CD14-positive monocyte (primary cell): ENCODE measurements at regions not wholly inside any gene's neighbourhood (a gene's known extent, or its start where the extent isn't known, plus 50 kb on each side); places are given as distances from the start of the nearest gene placed in this dataset.

Source experiments
- DNase-seq, 3 donors: peaks; one replicate each; pipeline ENCODE4 v3.0.0-alpha.2; 2011 to 2022
- H2AFZ ChIP-seq: 2 replicates; pipeline ENCODE4 v1.6.0; 2012; ENCODE audit warnings: mild to moderate bottlenecking, low read depth, low read length, inconsistent platforms; ENCODE audit not compliant: insufficient read depth, poor library complexity, severe bottlenecking
- H3K27ac ChIP-seq, 2 donors: 1 replicate in 1 of 2; 2 replicates in 1 of 2; pipeline ENCODE4 v1.5.1; 2012 to 2013; ENCODE audit warnings: low read length in 2 of 2, control low read depth in 1 of 2, inconsistent platforms in 1 of 2, low read depth in 1 of 2, mild to moderate bottlenecking in 1 of 2
- H3K27me3 ChIP-seq, 2 donors: one replicate each; pipeline versions ENCODE4 v1.6.0 to v1.6.1; 2011 to 2013; ENCODE audit warnings: low read length in 2 of 2; ENCODE audit not compliant: control insufficient read depth in 2 of 2, insufficient read depth in 2 of 2
- H3K36me3 ChIP-seq, 2 donors: replicated peaks in 1 of 2; 1 replicate in 1 of 2; 2 replicates in 1 of 2; pipeline versions ENCODE4 v1.5.1 to v1.6.1; 2012 to 2013; ENCODE audit warnings: low read length in 2 of 2, control low read depth in 1 of 2, inconsistent platforms in 1 of 2, mild to moderate bottlenecking in 1 of 2; ENCODE audit not compliant: insufficient read depth in 2 of 2, control insufficient read depth in 1 of 2
- H3K4me1 ChIP-seq, 2 donors: 1 replicate in 1 of 2; 2 replicates in 1 of 2; pipeline versions ENCODE4 v1.5.1 to v1.6.1; 2012 to 2013; ENCODE audit warnings: low read length in 2 of 2, control low read depth in 1 of 2, inconsistent platforms in 1 of 2, mild to moderate bottlenecking in 1 of 2, moderate library complexity in 1 of 2; ENCODE audit not compliant: insufficient read depth in 2 of 2, control insufficient read depth in 1 of 2
- H3K4me2 ChIP-seq: replicated peaks from 2 replicates; pipeline ENCODE3; 2012; ENCODE audit warnings: low read length, moderate library complexity, mild to moderate bottlenecking; ENCODE audit not compliant: poor library complexity, severe bottlenecking; ENCODE audit errors: extremely low read depth
- H3K4me3 ChIP-seq, 3 experiments: fragments of 200-600 bp in 1 of 3; sonication (generic) in 1 of 3; replicated peaks in 1 of 3; 1 replicate in 2 of 3; 2 replicates in 1 of 3; pipeline ENCODE4 v1.5.1; 2011 to 2013; ENCODE audit warnings: low read length in 3 of 3, mild to moderate bottlenecking in 3 of 3, control low read depth in 2 of 3, low read depth in 2 of 3, inconsistent platforms in 1 of 3, moderate library complexity in 1 of 3
- H3K79me2 ChIP-seq: 2 replicates; pipeline ENCODE4 v1.6.0; 2012; ENCODE audit warnings: mild to moderate bottlenecking, control low read depth, inconsistent platforms, low read length, moderate library complexity; ENCODE audit not compliant: insufficient read depth
- H3K9ac ChIP-seq: 2 replicates; pipeline ENCODE4 v1.6.0; 2017; ENCODE audit warnings: low read length, mild to moderate bottlenecking; ENCODE audit not compliant: insufficient read depth, poor library complexity, severe bottlenecking
- H3K9me3 ChIP-seq, 2 donors: replicated peaks in 1 of 2; 1 replicate in 1 of 2; 2 replicates in 1 of 2; pipeline versions ENCODE4 v1.5.1 to v1.6.1; 2012 to 2013; ENCODE audit warnings: low read length in 2 of 2, control low read depth in 1 of 2; ENCODE audit not compliant: control insufficient read depth in 1 of 2, insufficient read depth in 1 of 2
- H4K20me1 ChIP-seq: 2 replicates; pipeline ENCODE4 v1.6.0; 2012; ENCODE audit warnings: mild to moderate bottlenecking, low read length, control low read depth, moderate library complexity; ENCODE audit not compliant: insufficient read depth
- H3K27ac Mint-ChIP-seq, 7 donors: one replicate each; pipeline ENCODE4 v1.8.0; 2020; ENCODE audit warnings: mild to moderate bottlenecking in 7 of 7, mixed read lengths in 7 of 7, moderate library complexity in 6 of 7, inconsistent platforms in 2 of 7
- H3K27me3 Mint-ChIP-seq, 3 donors: one replicate each; pipeline ENCODE4 v1.8.0; 2021 to 2022; ENCODE audit warnings: low read depth in 3 of 3, mild to moderate bottlenecking in 3 of 3, mixed read lengths in 3 of 3, moderate library complexity in 3 of 3, inconsistent platforms in 1 of 3
- H3K36me3 Mint-ChIP-seq, 2 donors: one replicate each; pipeline ENCODE4 v1.8.0; 2020; ENCODE audit warnings: mixed read lengths in 2 of 2, inconsistent platforms in 1 of 2, mild to moderate bottlenecking in 1 of 2
- H3K4me1 Mint-ChIP-seq: one replicate; pipeline ENCODE4 v1.8.0; 2020; ENCODE audit warnings: mild to moderate bottlenecking, mixed read lengths
- H3K4me3 Mint-ChIP-seq, 2 donors: one replicate each; pipeline ENCODE4 v1.8.0; 2020; ENCODE audit warnings: mild to moderate bottlenecking in 2 of 2, mixed read lengths in 2 of 2, moderate library complexity in 1 of 2
- H3K9me3 Mint-ChIP-seq, 7 donors: one replicate each; pipeline ENCODE4 v1.8.0; 2020 to 2022; ENCODE audit warnings: mixed read lengths in 7 of 7, mild to moderate bottlenecking in 6 of 7, moderate library complexity in 6 of 7, inconsistent platforms in 2 of 7
- CTCF ChIP-seq: fragments of 200-600 bp; IDR thresholded peaks from one replicate; pipeline ENCODE4 v1.8.0; 2022; ENCODE audit warnings: antibody characterized with exemption, mild to moderate bottlenecking
- WGBS: methylation state at CpG from one replicate; pipeline ENCODE4 v1.1.5; 2013; ENCODE audit warnings: missing lambda C conversion rate; ENCODE audit not compliant: insufficient coverage; 5-methylcytosine and 5-hydroxymethylcytosine counted together
- intact Hi-C, 2 donors: fragments of 100-400 bp; cut with micrococcal nuclease; formaldehyde crosslinking; loops; one replicate each; pipeline versions ENCODE4 v1.15.0 to v1.15.1; 2023

GRCh38 chr1:185398022-185398421 is 81.0 kb upstream of the IVNS1ABP start:
- Mint-ChIP-seq H3K27me3 (peaks cover 0 to 3% (median 0%) of the 10 kb centered on the region in 3 donors), H3K4me3 (no peak overlapping the region), H3K27ac (no peak overlapping the region), H3K4me1 (peaks cover 8% of the 10 kb centered on the region), H3K36me3 (no peaks in the 10 kb centered on the region), H3K9me3 (peaks cover 0 to 3% (median 0%) of the 10 kb centered on the region in 7 donors)
- Histone ChIP-seq H3K9me3 (no peaks in the 10 kb centered on the region), H3K4me3 (no peak overlapping the region), H3K27me3 (no peaks in the 10 kb centered on the region), H3K36me3 (no peaks in the 10 kb centered on the region), H3K9ac (no peak overlapping the region), H4K20me1 (no peaks in the 10 kb centered on the region), H2AFZ (no peak overlapping the region), H3K27ac (no peak overlapping the region), H3K4me1 (peaks cover under 1 to 2% of the 10 kb centered on the region in 2 donors), H3K4me2 (no peak overlapping the region), H3K79me2 (no peaks in the 10 kb centered on the region)
- no peak for TF ChIP-seq CTCF
- DNase-seq, result no peak
- intact Hi-C loops, result no loop called here
- WGBS, result no CpG with 5 or more reads among the region's 2 CpGs

GRCh38 chr1:185397183-185397582 is 80.1 kb upstream of the IVNS1ABP start:
- TF ChIP-seq CTCF, result no peak
- H4K20me1 ChIP-seq, result no peaks in the 10 kb centered on the region
- H2AFZ ChIP-seq, result no peak overlapping the region
- Mint-ChIP-seq H3K36me3 (no peaks in the 10 kb centered on the region), H3K27me3 (no peaks in the 10 kb centered on the region), H3K4me3 (no peak overlapping the region), H3K4me1 (peaks cover 4% of the 10 kb centered on the region), H3K27ac (no peak overlapping the region), H3K9me3 (peaks cover 0 to 3% (median 0%) of the 10 kb centered on the region in 7 donors)
- no peak overlapping the region for H3K9ac ChIP-seq
- no peak overlapping the region for H3K27ac ChIP-seq
- WGBS, result 100% methylated on average over 1 of the region's 4 CpGs
- no peaks in the 10 kb centered on the region for H3K9me3 ChIP-seq
- no peaks in the 10 kb centered on the region for H3K4me1 ChIP-seq
- DNase-seq, result no peak
- H3K4me3 ChIP-seq, result no peak overlapping the region
- H3K36me3 ChIP-seq, result no peaks in the 10 kb centered on the region
- no peaks in the 10 kb centered on the region for H3K27me3 ChIP-seq
- H3K4me2 ChIP-seq, result no peak overlapping the region
- no peaks in the 10 kb centered on the region for H3K79me2 ChIP-seq
- intact Hi-C loops, result no loop called here
